HG03378 (cell line): ENCODE measurements at regions not wholly inside any gene's neighbourhood (a gene's known extent, or its start where the extent isn't known, plus 50 kb on each side); places are given as distances from the start of the nearest gene placed in this dataset.

Source experiments
- ATAC-seq: cut with Tn5 transposase; IDR thresholded peaks from one replicate; pipeline ENCODE4 v1.9.1; 2021; ENCODE audit warnings: mild to moderate bottlenecking, moderate library complexity; ENCODE audit not compliant: unreplicated experiment

- ATAC-seq, result no peak
These were observed 210.8 kb downstream of the HNMT start for GRCh38 chr2:138175066-138175465.

- ATAC-seq, result no peak
These were observed 212.7 kb downstream of the HNMT start for GRCh38 chr2:138176862-138177439.

DNA sequence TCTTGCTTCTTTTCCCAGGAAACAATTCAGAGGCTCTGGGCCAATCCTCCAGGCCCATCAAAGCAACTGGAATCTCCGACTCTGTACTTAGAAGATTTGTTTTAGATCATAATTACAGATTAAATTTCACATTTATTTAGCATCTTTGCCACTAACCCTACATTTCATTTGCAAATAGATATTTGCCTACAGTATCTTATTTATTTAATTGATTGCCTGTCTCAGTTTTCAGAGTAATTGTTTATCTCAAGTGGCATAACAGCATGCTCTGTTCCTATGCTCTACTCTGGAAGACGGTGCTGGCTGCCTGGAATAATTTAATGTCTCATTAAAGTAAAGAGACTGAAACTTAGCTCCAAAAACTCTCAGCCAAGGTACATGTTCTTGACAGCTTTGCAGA is 213.4 kb downstream of the HNMT start:
- no peak for ATAC-seq

DNA sequence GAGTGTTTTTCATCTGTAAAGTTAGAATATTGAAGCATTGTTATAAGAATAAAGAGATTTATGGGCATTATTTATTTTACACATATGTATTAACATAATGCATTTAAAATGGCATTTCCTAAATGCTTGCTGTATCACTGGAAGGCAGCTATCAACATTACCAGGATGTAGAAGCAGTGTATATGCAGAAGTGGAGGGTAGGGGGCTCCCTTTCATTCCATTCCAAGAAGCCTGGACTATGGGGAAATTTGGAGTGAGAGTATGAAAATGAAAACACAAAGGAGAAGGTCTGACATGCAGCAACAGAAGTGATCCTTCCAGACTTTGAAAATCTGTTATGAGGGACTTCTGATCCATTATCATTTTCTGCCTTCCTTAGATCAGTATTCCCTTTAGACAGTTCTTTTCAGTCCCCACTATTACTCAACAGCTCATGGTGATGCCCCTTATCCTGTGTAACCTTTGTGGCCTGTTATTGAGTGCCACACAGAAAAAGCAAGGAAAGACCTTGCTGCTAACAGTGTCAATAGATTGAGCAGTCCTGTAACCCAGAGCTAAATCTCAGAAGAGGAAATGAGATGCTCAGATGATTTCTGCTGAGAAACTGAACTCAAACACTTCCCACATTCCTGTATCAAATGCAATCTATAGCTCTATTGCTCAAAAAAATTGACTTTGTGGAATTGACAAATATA is 216.6 kb downstream of the HNMT start:
- ATAC-seq, result no peak

DNA sequence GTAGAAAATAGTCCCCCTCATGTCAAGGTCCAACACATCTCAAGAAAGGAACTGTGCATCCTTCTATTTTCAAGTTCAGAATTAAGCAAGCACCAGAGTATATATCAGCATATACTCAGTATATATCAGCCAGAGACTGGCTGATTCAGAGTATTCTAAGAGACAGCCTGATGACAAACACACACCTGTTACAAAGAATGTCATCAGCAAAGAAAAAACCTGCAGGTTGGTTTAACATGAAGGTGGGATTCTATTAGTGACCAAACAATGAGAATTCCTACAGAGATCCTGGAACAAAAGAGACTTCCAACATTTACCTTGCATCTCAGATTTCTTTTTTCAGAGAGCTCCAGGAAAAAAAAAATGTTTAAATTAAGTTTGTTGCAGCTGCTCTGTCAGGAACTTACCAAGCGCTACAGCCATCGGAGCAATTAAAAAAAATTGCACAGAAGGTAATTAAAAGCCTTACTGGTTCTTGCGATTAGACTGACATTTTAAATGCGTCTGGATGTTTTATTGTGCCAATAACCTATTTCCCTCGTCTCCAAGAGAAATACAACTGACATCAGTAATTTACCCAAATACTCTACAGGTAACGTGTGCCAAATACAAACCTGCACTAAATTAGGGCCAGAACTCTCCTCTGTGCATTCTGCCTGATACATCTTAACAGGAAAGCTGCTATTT is 218.1 kb downstream of the HNMT start:
- ATAC-seq, result no peak

GRCh38 chr2:138182937-138183312 is 218.7 kb downstream of the HNMT start:
- ATAC-seq, result no peak

DNA sequence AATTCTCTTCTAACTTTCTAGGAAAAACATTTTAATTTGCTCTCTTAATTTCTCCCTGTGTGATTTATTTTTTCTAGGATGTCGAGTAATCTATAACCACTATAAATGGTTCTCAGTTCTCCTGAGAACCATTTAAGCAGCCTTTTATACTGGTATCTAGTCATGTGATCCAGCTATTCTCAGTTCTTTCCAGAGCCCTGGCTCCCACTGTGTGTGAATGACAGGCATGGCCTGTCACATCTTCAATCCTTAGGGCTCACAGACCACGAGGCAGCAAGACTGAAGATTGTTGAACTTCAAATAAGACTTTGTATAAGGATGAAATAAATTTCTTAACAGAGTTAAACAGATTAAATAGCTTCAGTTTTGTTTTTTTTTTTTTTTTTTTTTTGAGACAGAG is 219.4 kb downstream of the HNMT start:
- no peak for ATAC-seq

DNA sequence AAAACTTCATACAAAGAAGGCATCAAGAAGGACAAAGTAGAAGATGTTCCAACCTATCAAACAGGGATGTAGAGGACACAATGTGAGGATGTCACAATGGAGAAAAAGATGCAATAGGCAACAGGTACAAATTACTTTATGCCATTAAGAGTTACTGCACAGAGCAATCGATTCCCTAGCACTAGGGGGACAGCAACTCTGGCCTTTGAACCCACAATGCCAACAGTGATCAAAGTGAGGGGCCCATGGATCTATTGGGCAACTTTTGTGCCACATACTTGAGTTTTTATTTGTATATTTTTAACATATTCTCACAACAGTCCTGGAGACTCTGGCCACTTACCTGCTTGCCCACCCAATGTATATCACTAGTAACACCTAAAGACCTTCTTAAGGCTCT is 220.2 kb downstream of the HNMT start:
- no peak for ATAC-seq

GRCh38 chr2:138185827-138186226 is 221.6 kb downstream of the HNMT start:
- no peak for ATAC-seq

- ATAC-seq, result no peak
These were observed 222.9 kb downstream of the HNMT start for GRCh38 chr2:138187221-138187620.

DNA sequence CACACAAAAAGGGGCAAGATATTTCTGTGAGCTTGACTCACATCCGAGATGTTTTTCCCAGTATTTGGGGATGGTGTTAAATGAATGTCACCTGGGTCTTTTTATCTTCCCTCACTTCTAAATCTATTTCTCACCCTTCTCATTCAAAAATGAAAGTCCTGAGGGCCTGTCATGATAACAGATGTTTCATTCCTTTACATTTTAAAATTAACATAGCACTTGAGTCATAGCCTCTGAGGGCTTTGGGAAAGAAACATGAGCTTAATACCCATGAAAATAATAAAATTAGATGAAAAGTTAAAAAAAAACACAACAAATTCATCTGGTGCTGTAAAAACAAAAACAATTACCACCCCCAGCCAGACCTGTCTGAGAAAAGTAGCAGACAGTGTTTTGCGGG is 226.7 kb downstream of the HNMT start:
- no peak for ATAC-seq

GRCh38 chr2:138193416-138194213 is 229.3 kb downstream of the HNMT start:
- no peak for ATAC-seq

DNA sequence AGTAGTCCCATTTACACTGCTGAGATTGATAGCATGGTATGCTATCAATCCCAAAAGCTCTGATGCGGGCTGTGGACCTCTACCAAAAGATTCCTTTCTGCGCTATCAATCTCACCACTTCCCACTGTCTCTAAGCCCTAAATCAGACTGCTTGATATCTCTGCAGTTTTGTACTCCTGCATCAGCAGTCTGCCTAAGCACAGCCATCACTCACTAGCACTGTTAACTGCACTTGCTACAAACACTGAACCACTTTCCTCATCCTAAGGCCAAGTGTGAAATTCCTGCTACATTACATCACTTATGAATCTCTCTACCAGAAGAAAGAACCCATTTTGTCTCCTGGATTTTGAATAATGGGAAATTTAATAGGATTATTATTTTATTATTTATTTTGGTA is 237.0 kb downstream of the HNMT start:
- no peak for ATAC-seq

DNA sequence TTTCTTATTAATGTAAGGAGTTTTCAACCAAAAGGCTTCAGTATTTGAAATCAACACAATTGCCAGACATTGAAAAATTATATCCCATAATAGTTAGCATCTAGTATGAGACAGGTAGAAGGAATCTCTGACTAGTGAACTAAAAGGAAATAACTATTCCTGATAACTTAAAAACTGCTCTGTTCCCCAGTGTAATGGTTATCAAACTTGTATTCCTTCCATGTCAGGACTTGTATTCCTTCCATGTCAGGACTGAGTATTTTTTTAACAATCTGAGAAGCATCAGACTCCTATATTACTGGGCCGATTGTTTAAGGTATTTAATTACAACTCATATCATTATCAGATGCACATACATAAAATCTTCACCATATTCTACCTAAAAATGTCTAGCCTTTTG is 238.5 kb downstream of the HNMT start:
- no peak for ATAC-seq

DNA sequence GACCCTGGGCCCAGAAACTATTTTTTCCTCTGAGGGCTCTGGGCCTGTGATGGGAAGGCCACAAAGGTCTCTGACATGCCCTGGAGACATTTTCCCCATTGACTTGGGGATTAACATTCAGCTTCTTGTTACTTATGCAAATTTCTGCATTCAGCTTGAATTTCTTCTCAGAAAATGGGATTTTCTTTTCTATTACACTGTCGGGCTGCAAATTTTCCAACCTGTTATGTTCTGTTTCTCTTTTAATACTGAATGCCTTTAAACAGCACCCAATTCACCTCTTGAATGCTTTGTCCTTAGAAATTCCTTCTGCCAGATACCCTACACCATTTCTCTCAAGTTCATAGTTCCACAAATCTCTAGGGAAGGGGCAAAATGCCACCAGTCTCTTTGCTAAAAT is 241.0 kb downstream of the HNMT start:
- no peak for ATAC-seq

DNA sequence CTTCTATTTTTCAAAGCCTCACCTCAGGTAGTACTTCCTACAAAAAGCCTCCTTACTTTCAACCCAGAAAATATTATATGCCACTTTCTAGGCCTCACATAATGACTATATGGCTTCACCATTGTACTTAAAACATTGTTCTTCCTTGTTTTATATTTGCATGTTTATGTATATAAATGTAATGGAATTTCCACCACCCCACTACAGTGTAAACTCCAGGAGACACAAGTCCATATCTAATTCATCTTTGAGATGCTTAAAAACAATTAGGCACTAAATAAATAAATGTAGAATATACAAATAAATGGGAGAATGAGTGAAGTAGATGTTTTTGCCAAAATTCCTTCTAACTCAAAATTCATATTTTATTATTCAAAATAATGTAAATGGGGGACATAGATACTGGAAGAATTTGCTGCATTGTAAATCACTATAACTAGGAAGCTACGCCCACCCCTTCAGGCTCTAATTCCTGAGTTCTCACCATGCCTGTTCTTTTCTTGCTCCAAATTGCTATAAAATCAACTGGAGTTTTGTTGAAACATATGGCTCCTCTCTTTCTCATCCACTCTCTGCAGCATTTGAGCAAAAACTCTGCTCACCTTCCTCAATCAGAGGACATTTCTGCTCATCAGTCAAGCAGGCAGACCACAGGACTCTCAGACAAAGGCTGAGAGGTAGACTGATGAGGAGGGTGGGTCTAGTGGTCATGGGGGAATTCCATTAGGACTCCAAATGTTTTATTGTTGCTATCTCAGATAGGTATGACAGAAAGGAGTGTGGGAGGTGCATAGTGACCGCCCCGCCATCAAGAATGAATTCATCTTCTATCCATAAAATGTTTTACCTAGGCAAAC is 243.0 kb downstream of the HNMT start:
- ATAC-seq, result no peak

- no peak for ATAC-seq
These were observed 244.7 kb downstream of the HNMT start for GRCh38 chr2:138209009-138209408.

DNA sequence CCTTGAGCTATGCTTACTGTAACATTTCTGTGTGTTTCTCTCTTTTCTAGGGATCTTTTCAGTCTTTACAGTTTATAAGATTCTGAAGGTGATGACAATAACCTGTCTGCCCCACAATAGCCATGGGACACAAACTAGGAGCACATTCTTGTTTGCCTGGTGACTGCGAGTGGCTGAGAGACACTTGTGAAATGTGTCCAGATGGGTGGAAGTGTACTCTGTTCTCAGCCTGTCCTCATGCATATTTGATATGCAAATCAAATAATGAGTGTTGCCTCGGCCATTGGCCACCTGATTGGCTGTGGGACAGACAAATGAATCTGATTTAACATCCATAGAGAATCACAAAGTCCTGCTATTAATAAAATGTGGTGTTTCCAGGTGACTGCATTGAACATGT is 246.2 kb downstream of the HNMT start:
- no peak for ATAC-seq

GRCh38 chr2:138212434-138212833 is 248.2 kb downstream of the HNMT start:
- no peak for ATAC-seq

DNA sequence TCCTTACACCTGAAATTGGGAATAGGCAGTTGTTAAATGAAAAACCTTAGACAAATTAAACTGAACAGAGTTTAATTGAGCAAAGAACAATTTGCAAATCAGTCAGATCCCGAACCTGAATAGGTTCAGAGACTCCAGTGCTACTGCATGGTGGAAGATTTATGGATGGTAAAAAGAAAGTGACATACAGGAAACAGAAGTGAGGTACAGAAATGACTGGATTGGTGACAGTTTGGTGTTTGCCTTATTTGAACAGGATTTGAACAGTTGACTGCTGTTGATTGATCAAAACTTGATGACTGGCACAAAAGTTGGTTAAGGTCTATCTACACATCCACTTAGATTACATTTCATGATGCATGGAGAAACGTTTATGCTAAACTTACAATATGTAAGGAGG is 248.8 kb downstream of the HNMT start:
- no peak for ATAC-seq

- ATAC-seq, result no peak
These were observed 249.4 kb downstream of the HNMT start for GRCh38 chr2:138213624-138214023.
